Thyroid gland (tissue), 4 donors: ENCODE measurements at regions not wholly inside any gene's neighbourhood (a gene's known extent, or its start where the extent isn't known, plus 50 kb on each side); places are given as distances from the start of the nearest gene placed in this dataset.

Source experiments
- DNase-seq, 2 donors: peaks; one replicate each; pipeline ENCODE4 v3.0.0-alpha.2; 2019
- H3K27ac ChIP-seq, 3 donors: fragments of 200-600 bp; sonication (generic); 1 replicate in 2 of 3; 2 replicates in 1 of 3; pipeline ENCODE4 v1.5.1; 2016 to 2019; ENCODE audit warnings: mild to moderate bottlenecking in 1 of 3, moderate library complexity in 1 of 3
- H3K27me3 ChIP-seq: fragments of 200-600 bp; sonication (generic); one replicate; pipeline ENCODE4 v1.5.1; 2019
- H3K36me3 ChIP-seq, 2 donors: fragments of 200-600 bp; sonication (generic); one replicate each; pipeline ENCODE4 v1.5.1; 2016 to 2019
- H3K4me1 ChIP-seq, 2 donors: fragments of 200-600 bp; sonication (generic); one replicate each; pipeline ENCODE4 v1.5.1; 2017 to 2019
- H3K4me3 ChIP-seq, 3 donors: fragments of 200-600 bp; sonication (generic); replicated peaks in 1 of 3; 1 replicate in 2 of 3; 2 replicates in 1 of 3; pipeline ENCODE4 v1.5.1; 2016; ENCODE audit warnings: mild to moderate bottlenecking in 1 of 3
- H3K9me3 ChIP-seq: fragments of 200-600 bp; sonication (generic); one replicate; pipeline ENCODE4 v1.5.1; 2017
- CTCF ChIP-seq, 6 experiments: fragments of 200-600 bp in 3 of 6; fragments of 450-650 bp in 3 of 6; sonication (generic) in 3 of 6; IDR thresholded peaks; one replicate each; pipeline ENCODE4 v1.5.1; 2016 to 2019; ENCODE audit warnings: antibody characterized with exemption in 6 of 6, mild to moderate bottlenecking in 2 of 6, inconsistent platforms in 1 of 6, moderate library complexity in 1 of 6
- POLR2A ChIP-seq, 2 donors: fragments of 450-650 bp; IDR thresholded peaks; one replicate each; pipeline ENCODE4 v1.6.1; 2017; ENCODE audit warnings: antibody characterized with exemption in 2 of 2, mild to moderate bottlenecking in 2 of 2, moderate library complexity in 1 of 2
- WGBS, 2 donors: methylation state at CpG; one replicate each; pipeline ENCODE4 v1.1.5; 2017; 5-methylcytosine and 5-hydroxymethylcytosine counted together
- intact Hi-C: fragments of 100-400 bp; cut with DNase I; formaldehyde crosslinking; loops from one replicate; pipeline ENCODE4 v1.15.1; 2023

- no peak overlapping the region for H3K4me3 ChIP-seq
- no peaks in the 10 kb centered on the region for H3K4me1 ChIP-seq
- TF ChIP-seq POLR2A (IDR thresholded peaks at IDR 0.05), result no peak
- no peak for TF ChIP-seq CTCF (IDR thresholded peaks at IDR 0.05)
- H3K9me3 ChIP-seq, result no peaks in the 10 kb centered on the region
- no peaks in the 10 kb centered on the region for H3K36me3 ChIP-seq
- no peak for DNase-seq
- intact Hi-C loops, result no loop called here
- no peak overlapping the region for H3K27ac ChIP-seq
- H3K27me3 ChIP-seq, result no peaks in the 10 kb centered on the region
Observed at GRCh38 chr3:146342989-146343388, 92.1 kb upstream of the PLSCR4 start.

GRCh38 chr3:146339349-146339748 lies 88.4 kb upstream of the PLSCR4 start:
- Histone ChIP-seq H3K4me1 (no peaks in the 10 kb centered on the region), H3K4me3 (no peak overlapping the region), H3K36me3 (no peaks in the 10 kb centered on the region), H3K27ac (no peak overlapping the region), H3K27me3 (no peaks in the 10 kb centered on the region), H3K9me3 (no peaks in the 10 kb centered on the region)
- 84 to 89% methylated on average over 7 of the region's 7 CpGs for WGBS, 2 donors
- intact Hi-C loops, result no loop called here
- TF ChIP-seq CTCF (IDR thresholded peaks at IDR 0.05), result no peak
- TF ChIP-seq POLR2A (IDR thresholded peaks at IDR 0.05), result no peak
- DNase-seq, result no peak

- 90% methylated on average over 7 of the region's 7 CpGs for WGBS, 2 donors
- Histone ChIP-seq H3K27me3 (no peaks in the 10 kb centered on the region), H3K4me1 (no peaks in the 10 kb centered on the region), H3K4me3 (no peak overlapping the region), H3K36me3 (no peaks in the 10 kb centered on the region), H3K27ac (no peak overlapping the region), H3K9me3 (no peaks in the 10 kb centered on the region)
- TF ChIP-seq CTCF (IDR thresholded peaks at IDR 0.05) (no peak), POLR2A (IDR thresholded peaks at IDR 0.05) (no peak)
- intact Hi-C loops, result no loop called here
- no peak for DNase-seq
Observed at GRCh38 chr3:146337991-146338390, 87.1 kb upstream of the PLSCR4 start.

GRCh38 chr3:146335386-146335785 lies 84.5 kb upstream of the PLSCR4 start:
- TF ChIP-seq POLR2A (IDR thresholded peaks at IDR 0.05) (no peak), CTCF (IDR thresholded peaks at IDR 0.05) (no peak)
- no peaks in the 10 kb centered on the region for H3K36me3 ChIP-seq
- H3K9me3 ChIP-seq, result no peaks in the 10 kb centered on the region
- no peak overlapping the region for H3K27ac ChIP-seq
- no peaks in the 10 kb centered on the region for H3K27me3 ChIP-seq
- WGBS, 2 donors, result 89 to 93% methylated on average over 3 of the region's 3 CpGs
- no peak overlapping the region for H3K4me3 ChIP-seq
- no peaks in the 10 kb centered on the region for H3K4me1 ChIP-seq
- intact Hi-C loops, result no loop called here
- DNase-seq, result no peak

GRCh38 chr3:146334151-146334550 lies 83.2 kb upstream of the PLSCR4 start:
- no peaks in the 10 kb centered on the region for H3K4me1 ChIP-seq
- no peak for DNase-seq
- H3K27ac ChIP-seq, result no peak overlapping the region
- TF ChIP-seq CTCF (IDR thresholded peaks at IDR 0.05) (no peak), POLR2A (IDR thresholded peaks at IDR 0.05) (no peak)
- no peak overlapping the region for H3K4me3 ChIP-seq
- H3K9me3 ChIP-seq, result no peaks in the 10 kb centered on the region
- intact Hi-C loops, result loop anchor here (5.0 kb wide), 1 partner anchor 272 kb away; no protein-coding TSS in a partner anchor
- WGBS, 2 donors, result 88 to 89% methylated on average over 7 of the region's 7 CpGs
- H3K36me3 ChIP-seq, result no peaks in the 10 kb centered on the region
- H3K27me3 ChIP-seq, result no peaks in the 10 kb centered on the region
